Mesenteric fat pad (tissue), 1 donor: ENCODE measurements at regions not wholly inside any gene's neighbourhood (a gene's known extent, or its start where the extent isn't known, plus 50 kb on each side); places are given as distances from the start of the nearest gene placed in this dataset.

Experiments used
- DNase-seq: peaks from one replicate; pipeline ENCODE4 v3.0.0-alpha.2; 2020; ENCODE audit warnings: low spot score
- donor health status: DM: yes; HTN: yes; CAD: no.

DNA sequence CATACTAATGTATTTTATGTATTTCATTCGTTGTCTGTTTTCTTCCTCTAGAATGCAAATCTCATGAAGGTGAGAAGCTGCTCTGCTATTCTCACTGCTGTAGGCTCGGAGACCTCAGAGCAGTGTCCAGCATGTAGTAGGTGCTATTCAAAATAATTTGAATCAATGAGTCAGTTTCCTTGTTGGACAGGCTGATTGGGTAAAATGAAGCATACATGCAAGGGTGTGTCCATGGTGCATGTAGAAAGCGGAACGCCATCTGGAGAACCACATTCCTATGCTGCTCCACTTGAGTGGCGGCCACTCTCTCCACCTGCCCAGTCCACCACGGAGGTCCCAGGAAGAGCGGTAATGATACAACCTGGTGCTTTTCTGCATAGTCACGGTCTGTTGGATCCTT lies 412.1 kb downstream of the QKI start:
- DNase-seq, result no peak

DNA sequence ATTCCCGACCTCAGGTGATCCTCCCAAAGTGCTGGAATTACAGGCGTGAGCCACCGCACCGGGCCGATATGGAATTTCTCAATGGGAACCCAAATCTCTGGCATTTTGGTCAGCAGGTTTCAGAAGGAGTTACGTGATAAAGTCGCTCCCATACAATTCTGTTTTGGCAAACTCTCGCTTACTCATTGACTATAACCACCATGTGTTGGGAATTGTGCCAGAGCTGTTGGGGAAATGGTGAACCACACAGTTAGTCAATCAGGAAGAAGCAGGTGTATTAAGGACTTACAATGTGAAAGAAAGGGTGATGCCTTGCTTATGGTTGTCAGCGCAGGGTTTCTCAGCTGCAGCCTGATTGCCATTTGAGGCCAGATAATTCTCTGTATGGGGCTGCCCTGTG lies 410.5 kb downstream of the QKI start:
- no peak for DNase-seq

- DNase-seq, result no peak
Observed at GRCh38 chr6:163823577-163823976, 409.1 kb downstream of the QKI start.

GRCh38 chr6:163820745-163821458 lies 406.4 kb downstream of the QKI start:
- DNase-seq, result no peak

GRCh38 chr6:163820171-163820570 lies 405.7 kb downstream of the QKI start:
- DNase-seq, result no peak

GRCh38 chr6:163818719-163819118 lies 404.2 kb downstream of the QKI start:
- no peak for DNase-seq

DNA sequence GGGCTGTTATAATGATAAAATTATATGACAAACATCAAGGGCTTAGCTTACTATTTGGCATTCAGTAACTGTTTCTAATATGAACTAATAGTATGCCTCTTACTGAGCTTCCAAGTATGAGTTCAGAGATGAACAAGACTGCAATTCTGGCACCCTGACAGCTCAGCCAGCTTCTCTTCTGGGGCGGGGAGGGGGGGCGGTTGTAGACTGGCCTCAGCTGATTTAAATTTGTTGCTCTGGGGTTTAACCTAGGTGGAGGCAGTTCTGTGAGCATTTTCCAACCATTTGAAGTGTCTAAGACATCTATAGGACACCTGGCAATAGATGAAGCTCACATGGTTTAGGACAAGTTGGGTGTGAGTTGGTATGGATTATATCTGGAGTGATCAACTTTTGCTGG lies 401.9 kb downstream of the QKI start:
- DNase-seq, result no peak

DNA sequence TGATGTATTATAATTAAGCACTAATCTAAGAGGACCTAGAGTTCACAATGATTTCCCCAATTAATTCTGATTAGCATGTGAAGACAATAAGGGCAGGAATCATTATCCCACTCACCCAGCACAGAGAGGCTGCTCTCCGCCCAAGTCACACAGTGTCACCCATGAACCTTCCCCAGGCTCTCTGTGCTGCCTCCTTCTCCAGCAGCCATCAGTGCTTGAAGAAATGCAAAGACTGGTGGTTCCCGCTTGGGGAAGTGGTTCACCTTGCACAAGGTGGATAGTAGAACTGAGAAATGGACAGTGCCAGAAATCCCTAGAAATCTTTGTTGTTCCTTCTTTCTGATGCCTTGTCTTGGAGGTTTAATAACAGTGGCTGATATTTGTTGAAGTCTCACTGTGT lies 401.3 kb downstream of the QKI start:
- DNase-seq, result no peak

DNA sequence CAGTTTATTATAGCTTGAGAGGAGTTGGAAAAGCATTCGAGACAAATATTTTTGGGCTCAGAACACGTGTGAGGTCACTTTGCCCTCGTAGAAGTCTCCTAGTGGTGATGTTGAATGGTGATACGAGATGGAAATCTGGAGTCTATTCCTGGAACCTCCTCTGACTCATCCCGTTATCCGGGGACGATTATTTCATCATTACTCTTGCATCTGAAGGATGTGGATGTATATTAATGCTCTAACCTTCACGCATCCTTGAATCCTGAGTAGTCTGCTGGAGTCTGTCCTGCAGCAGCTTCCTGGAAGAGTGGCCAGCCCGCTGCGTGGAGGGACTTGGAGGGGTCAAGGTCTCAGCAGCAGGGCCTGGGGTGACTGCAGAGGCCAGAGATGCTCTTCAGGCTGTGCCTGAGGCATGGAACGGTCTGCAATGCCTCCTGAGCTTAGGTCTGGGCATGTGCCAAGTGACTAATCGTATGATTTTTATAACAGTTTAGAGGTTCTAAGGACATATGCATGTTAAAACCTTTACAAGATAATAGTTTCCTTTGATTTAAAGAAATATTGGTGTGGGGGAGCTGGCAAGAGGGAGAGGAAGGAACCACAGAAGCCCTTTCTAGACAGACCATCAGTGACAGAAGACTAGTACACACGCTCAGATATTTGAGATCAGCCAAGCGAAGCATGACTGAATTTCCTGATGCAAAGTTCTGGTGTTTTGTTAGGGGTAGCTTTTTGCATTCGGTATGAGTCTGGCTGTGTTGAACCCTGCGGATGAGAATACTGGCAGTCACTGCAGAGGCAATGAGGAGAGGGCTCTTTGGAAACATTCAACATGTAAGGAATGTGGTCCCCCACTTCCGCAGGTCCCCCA lies 400.2 kb downstream of the QKI start:
- no peak for DNase-seq

- no peak for DNase-seq
Observed at GRCh38 chr6:163813979-163814493, 399.5 kb downstream of the QKI start.

GRCh38 chr6:163811317-163811716 lies 396.8 kb downstream of the QKI start:
- DNase-seq, result no peak

- DNase-seq, result no peak
Observed at GRCh38 chr6:163809364-163809763, 394.8 kb downstream of the QKI start.

DNA sequence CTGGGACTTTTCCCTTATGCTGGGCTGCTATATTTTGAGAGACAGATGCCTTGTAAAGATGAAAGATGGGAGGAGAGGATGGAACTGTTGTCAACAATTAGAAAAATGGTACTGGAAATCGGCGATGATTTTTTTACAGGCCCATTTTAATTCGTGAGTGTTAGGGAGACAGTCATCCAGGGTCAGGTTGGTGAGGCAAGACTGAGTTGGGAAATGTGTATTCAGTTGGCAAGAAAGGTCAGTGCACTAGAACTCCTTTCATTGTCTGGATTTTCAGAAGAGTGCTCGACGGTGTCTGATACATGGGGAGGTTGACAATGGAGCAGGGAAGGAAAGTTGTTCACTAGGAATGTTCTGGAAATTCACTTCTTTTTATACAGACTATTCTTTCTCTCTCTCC lies 394.4 kb downstream of the QKI start:
- no peak for DNase-seq

GRCh38 chr6:163808231-163808630 lies 393.7 kb downstream of the QKI start:
- DNase-seq, result no peak

- DNase-seq, result no peak
Observed at GRCh38 chr6:163806755-163807499, 392.4 kb downstream of the QKI start.

- DNase-seq, result no peak
Observed at GRCh38 chr6:163804991-163805390, 390.5 kb downstream of the QKI start.

- DNase-seq, result no peak
Observed at GRCh38 chr6:163802267-163802666, 387.7 kb downstream of the QKI start.

DNA sequence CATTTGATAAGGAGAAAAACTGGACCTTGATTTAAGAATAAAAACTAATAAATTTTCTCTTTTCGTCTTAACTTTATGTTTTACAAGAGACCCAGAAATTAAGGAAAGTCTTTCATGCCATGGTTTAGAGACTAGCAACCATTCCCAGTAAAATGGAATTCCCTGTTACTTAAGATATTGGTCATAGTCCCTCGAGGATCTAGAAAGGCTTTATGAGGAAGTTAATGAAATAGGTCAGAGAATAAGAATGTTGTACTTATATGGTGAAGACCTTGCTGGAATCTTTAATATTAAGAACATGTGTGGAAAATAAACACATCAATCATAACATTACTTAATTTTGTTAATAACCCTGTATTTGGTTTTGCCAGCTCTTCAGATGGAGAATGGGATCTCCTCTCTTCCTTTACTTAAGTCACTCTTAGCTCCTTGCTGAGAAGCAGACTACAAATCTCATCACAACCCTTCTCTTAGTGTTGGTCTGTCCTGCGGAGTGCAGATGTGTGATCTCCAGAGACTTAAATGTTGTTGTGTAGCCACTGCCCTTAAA lies 382.9 kb downstream of the QKI start:
- no peak for DNase-seq

- DNase-seq, result no peak
Observed at GRCh38 chr6:163793011-163793983, 378.8 kb downstream of the QKI start.

GRCh38 chr6:163790266-163790840 lies 375.8 kb downstream of the QKI start:
- no peak for DNase-seq
